Erythroblast (primary cell): ENCODE measurements at regions not wholly inside any gene's neighbourhood (a gene's known extent, or its start where the extent isn't known, plus 50 kb on each side); places are given as distances from the start of the nearest gene placed in this dataset.

Source experiments
- GATA1 ChIP-seq: IDR thresholded peaks from 2 replicates; pipeline ENCODE4 v1.6.1; 2011; ENCODE audit warnings: low read depth, mild to moderate bottlenecking, control low read depth, low read length, moderate library complexity
- POLR2A ChIP-seq: IDR thresholded peaks from 2 replicates; pipeline ENCODE4 v1.6.1; 2011; ENCODE audit warnings: mild to moderate bottlenecking, low read length

GRCh38 chr2:181314551-181314950 lies 142.6 kb upstream of the ITGA4 start:
- TF ChIP-seq POLR2A (no peak), GATA1 (no peak)
